Thymus (tissue), 11 donors: ENCODE measurements at regions not wholly inside any gene's neighbourhood (a gene's known extent, or its start where the extent isn't known, plus 50 kb on each side); places are given as distances from the start of the nearest gene placed in this dataset.

Source experiments
- DNase-seq, 9 donors: peaks; one replicate each; pipeline ENCODE4 v3.0.0-alpha.2; 2013; ENCODE audit warnings: low spot score in 9 of 9, low read depth in 6 of 9, missing footprints in 1 of 9
- H3K27ac ChIP-seq, 2 donors: one replicate each; pipeline ENCODE4 v1.5.1; 2013; ENCODE audit warnings: control low read depth in 1 of 2, low read depth in 1 of 2, low read length in 1 of 2, mild to moderate bottlenecking in 1 of 2, moderate library complexity in 1 of 2
- H3K27me3 ChIP-seq, 2 donors: one replicate each; pipeline ENCODE4 v1.5.1; 2013; ENCODE audit warnings: low read length in 1 of 2; ENCODE audit not compliant: control insufficient read depth in 2 of 2, insufficient read depth in 1 of 2
- H3K36me3 ChIP-seq, 2 donors: one replicate each; pipeline ENCODE4 v1.5.1; 2013; ENCODE audit warnings: low read length in 1 of 2, mild to moderate bottlenecking in 1 of 2, moderate library complexity in 1 of 2; ENCODE audit not compliant: control insufficient read depth in 2 of 2, insufficient read depth in 2 of 2
- H3K4me1 ChIP-seq, 2 donors: one replicate each; pipeline ENCODE4 v1.5.1; 2013; ENCODE audit warnings: low read length in 2 of 2; ENCODE audit not compliant: control insufficient read depth in 2 of 2, insufficient read depth in 2 of 2
- H3K4me3 ChIP-seq, 2 donors: one replicate each; pipeline ENCODE4 v1.5.1; 2013; ENCODE audit warnings: low read length in 2 of 2, control low read depth in 1 of 2, mild to moderate bottlenecking in 1 of 2
- H3K9me3 ChIP-seq, 2 donors: one replicate each; pipeline ENCODE4 v1.5.1; 2013; ENCODE audit warnings: low read length in 1 of 2, mild to moderate bottlenecking in 1 of 2; ENCODE audit not compliant: control insufficient read depth in 2 of 2, insufficient read depth in 1 of 2
- WGBS: extraction: QIAGEN DNeasy Blood & Tissue Kit; methylation state at CpG from one replicate; pipeline ENCODE4 v1.1.7; 2013; 5-methylcytosine and 5-hydroxymethylcytosine counted together
- donor health status: healthy.

DNA sequence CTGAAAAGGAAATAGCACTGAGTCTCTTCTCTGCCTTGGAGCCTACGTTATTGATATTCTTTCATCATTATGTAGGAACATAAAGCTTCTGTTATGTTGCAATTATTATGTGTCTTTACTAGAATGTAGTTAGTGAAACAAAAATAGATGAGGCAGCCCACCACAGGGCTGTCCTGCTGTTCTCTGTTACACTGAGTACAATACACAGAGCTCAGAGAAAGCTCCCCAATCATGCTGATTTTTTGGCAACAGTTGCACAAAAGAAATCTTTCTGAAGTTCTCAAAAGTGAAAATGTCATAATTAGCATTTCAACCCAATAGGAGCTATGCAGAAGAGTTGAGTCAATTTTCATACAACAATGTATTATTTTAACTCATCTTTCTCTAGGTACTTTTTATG is 119.5 kb downstream of the EFNB2 start:
- Histone ChIP-seq H3K4me1 (no peaks in the 10 kb centered on the region), H3K27me3 (peaks cover 0 to 5% of the 10 kb centered on the region in 2 donors), H3K27ac (no peak overlapping the region), H3K4me3 (no peak overlapping the region), H3K9me3 (no peaks in the 10 kb centered on the region), H3K36me3 (no peaks in the 10 kb centered on the region)
- no peak for DNase-seq
- WGBS, result 91% methylated on average over 1 of the region's 1 CpG

DNA sequence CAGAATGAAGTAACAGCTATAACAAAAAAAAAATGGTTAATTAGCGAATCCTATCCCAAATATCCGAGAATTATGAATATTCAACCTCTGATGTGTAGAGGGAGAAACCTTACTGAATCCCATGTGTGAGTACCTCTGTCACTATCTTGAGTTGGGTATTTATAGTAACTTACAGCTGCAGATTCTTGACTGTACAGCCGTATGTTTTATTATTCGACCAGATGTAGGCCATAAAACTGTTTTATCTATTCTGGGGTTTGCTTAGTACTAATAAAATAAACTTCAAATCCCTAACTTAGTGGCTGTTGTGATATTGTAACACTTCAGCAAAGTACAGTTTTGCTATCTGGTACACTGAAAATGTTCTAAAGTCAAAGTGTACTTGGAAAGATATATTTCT is 120.0 kb downstream of the EFNB2 start:
- H3K27ac ChIP-seq, result no peak overlapping the region
- no peaks in the 10 kb centered on the region for H3K36me3 ChIP-seq
- H3K4me1 ChIP-seq, result no peaks in the 10 kb centered on the region
- no peaks in the 10 kb centered on the region for H3K9me3 ChIP-seq
- WGBS, result 91% methylated on average over 4 of the region's 4 CpGs
- peaks cover 0 to 5% of the 10 kb centered on the region in 2 donors for H3K27me3 ChIP-seq
- H3K4me3 ChIP-seq, result no peak overlapping the region
- DNase-seq, result no peak

DNA sequence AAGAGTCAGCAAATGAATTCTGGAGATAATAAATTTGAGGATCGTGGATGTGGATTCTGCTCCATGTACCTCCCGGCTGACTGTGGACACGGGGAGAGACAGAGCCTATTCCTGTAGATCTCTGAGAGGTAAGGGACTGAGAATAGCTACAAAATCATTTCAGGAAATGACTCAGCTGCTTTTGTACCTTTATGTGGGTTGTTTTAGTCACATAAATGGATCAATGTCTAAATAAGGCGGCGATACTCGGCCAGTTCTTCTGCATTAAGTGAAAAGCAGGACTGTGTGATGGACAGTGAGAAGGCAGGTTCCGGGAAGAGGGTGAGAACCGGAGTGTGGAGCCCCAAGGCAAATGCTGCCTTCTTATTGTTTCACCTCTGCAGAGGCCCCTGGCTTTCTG is 128.1 kb downstream of the EFNB2 start:
- H3K36me3 ChIP-seq, result no peaks in the 10 kb centered on the region
- 35% methylated on average over 8 of the region's 8 CpGs for WGBS
- no peak overlapping the region for H3K27ac ChIP-seq
- H3K9me3 ChIP-seq, result no peaks in the 10 kb centered on the region
- no peak for DNase-seq
- no peaks in the 10 kb centered on the region for H3K27me3 ChIP-seq
- H3K4me3 ChIP-seq, result no peak overlapping the region
- H3K4me1 ChIP-seq, result no peaks in the 10 kb centered on the region

DNA sequence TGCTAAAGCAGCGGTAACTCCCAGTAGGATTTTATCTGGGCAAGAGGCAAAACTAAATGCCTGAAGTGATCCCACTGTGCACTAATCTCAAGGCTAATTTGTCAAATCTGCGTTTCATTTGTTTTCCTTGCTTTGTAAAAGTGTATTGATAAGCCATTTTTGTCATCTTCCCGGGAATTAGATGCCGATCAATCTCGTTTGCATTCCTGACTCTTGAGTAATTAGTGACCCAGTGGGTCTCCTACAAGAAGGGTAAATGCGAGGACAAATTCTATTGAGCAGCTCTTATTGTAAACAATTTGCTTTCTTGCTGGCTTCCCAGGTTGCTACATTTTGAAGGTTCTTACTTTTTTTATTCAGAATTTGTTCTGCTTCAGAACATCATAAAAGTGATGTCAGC is 129.7 kb downstream of the EFNB2 start:
- Histone ChIP-seq H3K4me1 (no peaks in the 10 kb centered on the region), H3K27ac (no peak overlapping the region), H3K9me3 (no peaks in the 10 kb centered on the region), H3K27me3 (no peaks in the 10 kb centered on the region), H3K4me3 (no peak overlapping the region), H3K36me3 (no peaks in the 10 kb centered on the region)
- no peak for DNase-seq
- WGBS, result 94% methylated on average over 6 of the region's 6 CpGs

DNA sequence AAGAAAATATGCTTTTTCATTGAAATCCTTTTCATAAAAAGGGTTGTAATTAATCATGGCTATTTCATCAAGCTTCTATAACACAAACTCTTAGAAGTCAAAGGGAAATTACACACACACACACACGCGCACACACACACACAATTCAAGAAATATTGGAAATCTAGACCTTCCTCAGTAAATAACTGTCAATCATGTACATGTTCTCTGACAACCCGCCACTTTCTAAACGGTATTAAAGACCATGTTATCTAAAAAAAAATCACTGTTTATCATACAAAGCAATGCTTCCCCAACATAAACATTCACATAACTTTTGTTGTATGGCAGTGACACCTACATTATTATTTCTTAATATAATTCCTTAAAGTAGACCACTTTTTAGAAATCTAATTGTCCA is 132.2 kb downstream of the EFNB2 start:
- Histone ChIP-seq H3K4me1 (no peaks in the 10 kb centered on the region), H3K9me3 (no peaks in the 10 kb centered on the region), H3K36me3 (no peaks in the 10 kb centered on the region), H3K4me3 (no peak overlapping the region), H3K27me3 (no peaks in the 10 kb centered on the region), H3K27ac (no peak overlapping the region)
- DNase-seq, result no peak
- WGBS, result 84% methylated on average over 4 of the region's 4 CpGs

DNA sequence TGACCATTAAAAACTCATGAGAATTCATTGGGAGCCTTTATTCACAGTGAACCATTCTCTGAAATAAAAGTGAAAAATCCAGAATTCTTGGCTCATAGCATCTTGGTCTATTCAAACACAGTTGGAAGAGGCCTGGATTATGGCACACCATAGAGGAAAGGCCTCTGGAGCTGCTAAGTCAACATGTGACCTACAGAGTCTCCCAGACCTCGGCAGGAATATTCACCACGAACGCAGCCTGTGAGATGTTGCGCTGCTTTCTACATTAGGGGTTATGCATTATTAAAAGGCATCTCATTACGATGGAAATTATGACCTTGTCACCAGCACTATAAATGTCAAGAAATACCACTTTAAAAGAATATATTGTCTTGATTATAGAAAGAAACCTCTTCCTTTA is 132.6 kb downstream of the EFNB2 start:
- Histone ChIP-seq H3K27me3 (no peaks in the 10 kb centered on the region), H3K4me3 (no peak overlapping the region), H3K4me1 (no peaks in the 10 kb centered on the region), H3K36me3 (no peaks in the 10 kb centered on the region), H3K9me3 (no peaks in the 10 kb centered on the region), H3K27ac (no peak overlapping the region)
- DNase-seq, result no peak
- 97% methylated on average over 5 of the region's 5 CpGs for whole genome bisulfite sequencing

DNA sequence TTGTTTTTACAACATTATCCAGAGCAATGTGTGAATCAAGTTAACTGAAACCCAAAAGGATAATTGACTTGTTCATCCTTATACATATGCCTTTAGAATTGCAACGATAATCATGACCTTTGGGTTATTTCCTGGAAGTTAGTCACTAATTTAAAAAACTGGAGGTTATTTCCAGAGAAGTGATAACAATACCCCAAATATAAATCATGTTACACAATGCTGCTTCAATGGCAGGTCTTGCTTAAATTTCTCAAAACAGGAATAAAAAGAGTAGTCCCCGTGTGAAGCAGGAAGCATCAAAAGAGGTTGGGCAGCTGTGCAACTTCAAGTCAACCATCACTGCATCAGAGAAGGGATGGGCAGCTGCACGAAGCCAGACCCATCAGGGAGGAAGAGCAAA is 134.4 kb downstream of the EFNB2 start:
- WGBS, result 67% methylated on average over 3 of the region's 3 CpGs

DNA sequence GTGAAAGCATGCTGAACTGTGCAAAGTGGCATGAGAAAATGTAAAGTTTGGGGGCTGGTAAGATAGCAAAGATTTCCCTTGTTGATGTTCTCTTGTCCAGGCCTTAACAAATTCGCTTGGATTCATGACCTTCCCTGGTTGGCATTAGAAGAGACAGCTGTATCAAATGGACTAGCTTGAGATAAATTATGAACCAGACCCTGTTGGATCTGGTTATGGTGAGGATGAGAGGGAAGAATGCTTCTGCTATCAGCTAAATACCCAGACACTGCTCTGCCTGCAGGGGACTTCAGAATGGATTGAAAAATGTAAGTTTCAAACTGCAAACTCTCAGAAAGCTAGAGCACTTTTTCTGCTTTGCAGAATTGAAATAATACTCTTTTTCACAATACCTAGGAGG is 135.2 kb downstream of the EFNB2 start:
- no peaks in the 10 kb centered on the region for H3K9me3 ChIP-seq
- H3K27me3 ChIP-seq, result no peaks in the 10 kb centered on the region
- no peaks in the 10 kb centered on the region for H3K4me1 ChIP-seq
- H3K4me3 ChIP-seq, result no peak overlapping the region
- no peaks in the 10 kb centered on the region for H3K36me3 ChIP-seq
- no peak overlapping the region for H3K27ac ChIP-seq
- DNase-seq, result no peak
- 93% methylated on average over 1 of the region's 1 CpG for WGBS

More for the DNA sequence above, 134.4 kb downstream of the EFNB2 start:
- no peaks in the 10 kb centered on the region for H3K27me3 ChIP-seq
- H3K36me3 ChIP-seq, result no peaks in the 10 kb centered on the region
- no peak overlapping the region for H3K4me3 ChIP-seq
- H3K9me3 ChIP-seq, result no peaks in the 10 kb centered on the region
- no peak for DNase-seq
- H3K4me1 ChIP-seq, result no peaks in the 10 kb centered on the region
- no peak overlapping the region for H3K27ac ChIP-seq

DNA sequence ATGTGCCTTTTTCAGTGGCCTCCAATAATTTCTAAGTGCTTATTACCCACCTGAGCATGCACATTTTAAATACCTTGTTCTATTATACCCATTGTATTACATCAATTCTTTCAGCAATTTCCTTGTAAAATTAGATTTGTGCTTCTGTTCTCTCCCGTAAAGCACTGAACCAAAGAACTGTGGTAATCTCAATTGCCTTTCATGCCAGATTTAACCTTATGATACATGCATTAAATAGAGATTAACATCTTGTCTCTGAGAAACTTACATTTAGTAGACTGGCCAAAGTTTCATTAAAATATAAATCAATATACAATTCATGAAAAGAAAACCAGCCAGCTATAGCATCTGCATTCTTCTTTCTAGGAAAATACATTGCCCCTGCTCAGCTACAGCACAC is 137.2 kb downstream of the EFNB2 start:
- Histone ChIP-seq H3K27me3 (no peaks in the 10 kb centered on the region), H3K36me3 (no peaks in the 10 kb centered on the region), H3K9me3 (no peaks in the 10 kb centered on the region), H3K27ac (no peak overlapping the region), H3K4me1 (no peaks in the 10 kb centered on the region), H3K4me3 (no peak overlapping the region)
- DNase-seq, result no peak
- WGBS, result 97% methylated on average over 1 of the region's 1 CpG

DNA sequence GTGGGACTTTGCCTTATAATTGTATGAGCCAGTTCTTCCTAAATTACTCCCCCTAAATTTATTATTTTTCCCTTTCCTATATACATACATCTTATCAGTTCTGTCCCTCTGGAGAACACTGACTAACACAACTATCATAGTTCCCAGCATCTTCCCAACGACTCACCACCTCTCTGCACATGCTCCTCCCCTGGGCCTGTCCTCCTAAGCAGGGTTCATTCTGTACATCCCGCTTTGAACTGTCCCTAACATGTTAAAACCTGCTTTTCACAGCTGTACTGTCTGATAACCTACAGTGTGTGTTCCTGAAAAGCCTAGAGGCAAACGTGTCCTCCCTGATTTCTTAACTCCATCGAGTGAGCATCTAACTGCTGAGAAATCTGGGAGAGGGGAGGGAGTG is 141.7 kb downstream of the EFNB2 start:
- Histone ChIP-seq H3K36me3 (no peaks in the 10 kb centered on the region), H3K27ac (no peak overlapping the region), H3K27me3 (no peaks in the 10 kb centered on the region), H3K9me3 (no peaks in the 10 kb centered on the region), H3K4me1 (no peaks in the 10 kb centered on the region), H3K4me3 (no peak overlapping the region)
- DNase-seq, result no peak
- WGBS, result 65% methylated on average over 4 of the region's 4 CpGs
